ENCODE measurements at regions not wholly inside any gene's neighbourhood (a gene's known extent, or its start where the extent isn't known, plus 50 kb on each side); places are given as distances from the start of the nearest gene placed in this dataset.

DNA sequence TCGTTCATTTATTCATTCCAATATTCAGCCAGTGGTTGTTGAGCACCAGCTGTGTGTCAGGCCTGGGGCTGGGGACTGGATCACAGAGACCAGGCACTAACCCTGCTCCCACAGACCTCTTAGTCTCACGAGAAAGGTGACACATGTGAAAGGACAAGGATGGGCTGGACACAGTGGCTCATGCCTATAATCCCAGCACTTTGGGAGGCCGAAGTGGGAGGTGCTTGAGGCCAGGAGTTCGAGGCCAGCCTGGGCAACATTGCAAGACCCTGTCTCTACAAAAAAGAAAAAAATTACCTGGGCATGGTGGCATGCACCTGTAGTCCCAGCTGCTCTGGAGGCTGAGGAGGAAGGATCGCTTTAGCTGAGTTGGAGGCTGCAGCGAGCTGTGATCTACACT lies 105.9 kb upstream of the SDK1 start:
- TF ChIP-seq, protein P1, sequence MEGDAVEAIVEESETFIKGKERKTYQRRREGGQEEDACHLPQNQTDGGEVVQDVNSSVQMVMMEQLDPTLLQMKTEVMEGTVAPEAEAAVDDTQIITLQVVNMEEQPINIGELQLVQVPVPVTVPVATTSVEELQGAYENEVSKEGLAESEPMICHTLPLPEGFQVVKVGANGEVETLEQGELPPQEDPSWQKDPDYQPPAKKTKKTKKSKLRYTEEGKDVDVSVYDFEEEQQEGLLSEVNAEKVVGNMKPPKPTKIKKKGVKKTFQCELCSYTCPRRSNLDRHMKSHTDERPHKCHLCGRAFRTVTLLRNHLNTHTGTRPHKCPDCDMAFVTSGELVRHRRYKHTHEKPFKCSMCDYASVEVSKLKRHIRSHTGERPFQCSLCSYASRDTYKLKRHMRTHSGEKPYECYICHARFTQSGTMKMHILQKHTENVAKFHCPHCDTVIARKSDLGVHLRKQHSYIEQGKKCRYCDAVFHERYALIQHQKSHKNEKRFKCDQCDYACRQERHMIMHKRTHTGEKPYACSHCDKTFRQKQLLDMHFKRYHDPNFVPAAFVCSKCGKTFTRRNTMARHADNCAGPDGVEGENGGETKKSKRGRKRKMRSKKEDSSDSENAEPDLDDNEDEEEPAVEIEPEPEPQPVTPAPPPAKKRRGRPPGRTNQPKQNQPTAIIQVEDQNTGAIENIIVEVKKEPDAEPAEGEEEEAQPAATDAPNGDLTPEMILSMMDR (conservative IDR thresholded peaks at IDR 0.05; ENCODE audit: low read depth, low read length): no peak
- TF ChIP-seq EZH2 (IDR thresholded peaks at IDR 0.05; ENCODE audit: low read length, unreplicated experiment): no peak
- no peak for TF ChIP-seq EZH2phosphoT487 (IDR thresholded peaks at IDR 0.05; ENCODE audit: borderline replicate concordance, low read length)

All from PC-3 (cell line).